ENCODE measurements at regions not wholly inside any gene's neighbourhood (a gene's known extent, or its start where the extent isn't known, plus 50 kb on each side); places are given as distances from the start of the nearest gene placed in this dataset.

- Mint-ChIP-seq H3K4me1 (ENCODE audit: unreplicated experiment) (peaks cover 3% of the 10 kb centered on the region), H3K4me3 (ENCODE audit: unreplicated experiment) (no peak overlapping the region), H3K27ac (ENCODE audit: unreplicated experiment) (no peak overlapping the region), H3K36me3 (ENCODE audit: low read depth, unreplicated experiment) (no peaks in the 10 kb centered on the region), H3K27me3 (ENCODE audit: unreplicated experiment) (peaks cover 2% of the 10 kb centered on the region), H3K9me3 (ENCODE audit: unreplicated experiment) (no peaks in the 10 kb centered on the region)
- no peak for TF ChIP-seq CTCF (IDR thresholded peaks at IDR 0.05; ENCODE audit: unreplicated experiment)
- no peak for DNase-seq (ENCODE audit: low spot score)
These were observed 142.8 kb downstream of the NSG2 start for GRCh38 chr5:174188295-174188694.

GRCh38 chr5:174189654-174190541 is 144.4 kb downstream of the NSG2 start:
- no peak for TF ChIP-seq CTCF (IDR thresholded peaks at IDR 0.05; ENCODE audit: unreplicated experiment)
- peaks cover 2% of the 10 kb centered on the region for H3K27me3 Mint-ChIP-seq (ENCODE audit: unreplicated experiment)
- peaks cover 3% of the 10 kb centered on the region for H3K4me1 Mint-ChIP-seq (ENCODE audit: unreplicated experiment)
- DNase-seq (ENCODE audit: low spot score): no peak
- H3K9me3 Mint-ChIP-seq (ENCODE audit: unreplicated experiment): no peaks in the 10 kb centered on the region
- H3K27ac Mint-ChIP-seq (ENCODE audit: unreplicated experiment): peak overlapping the region; percentile 50
- H3K36me3 Mint-ChIP-seq (ENCODE audit: low read depth, unreplicated experiment): no peaks in the 10 kb centered on the region
- no peak overlapping the region for H3K4me3 Mint-ChIP-seq (ENCODE audit: unreplicated experiment)

- DNase-seq (ENCODE audit: low spot score): no peak
- TF ChIP-seq CTCF (IDR thresholded peaks at IDR 0.05; ENCODE audit: unreplicated experiment): no peak
- no peak overlapping the region for H3K27ac Mint-ChIP-seq (ENCODE audit: unreplicated experiment)
- H3K4me3 Mint-ChIP-seq (ENCODE audit: unreplicated experiment): no peak overlapping the region
- no peaks in the 10 kb centered on the region for H3K36me3 Mint-ChIP-seq (ENCODE audit: low read depth, unreplicated experiment)
- peaks cover 12% of the 10 kb centered on the region for H3K4me1 Mint-ChIP-seq (ENCODE audit: unreplicated experiment)
- no peaks in the 10 kb centered on the region for H3K9me3 Mint-ChIP-seq (ENCODE audit: unreplicated experiment)
- peaks cover 2% of the 10 kb centered on the region for H3K27me3 Mint-ChIP-seq (ENCODE audit: unreplicated experiment)
These were observed 145.6 kb downstream of the NSG2 start for GRCh38 chr5:174191076-174191475.

- Mint-ChIP-seq H3K27ac (ENCODE audit: unreplicated experiment) (no peak overlapping the region), H3K9me3 (ENCODE audit: unreplicated experiment) (no peaks in the 10 kb centered on the region), H3K4me3 (ENCODE audit: unreplicated experiment) (no peak overlapping the region), H3K36me3 (ENCODE audit: low read depth, unreplicated experiment) (no peaks in the 10 kb centered on the region), H3K27me3 (ENCODE audit: unreplicated experiment) (peaks cover 2% of the 10 kb centered on the region), H3K4me1 (ENCODE audit: unreplicated experiment) (peaks cover 12% of the 10 kb centered on the region)
- no peak for TF ChIP-seq CTCF (IDR thresholded peaks at IDR 0.05; ENCODE audit: unreplicated experiment)
- DNase-seq (ENCODE audit: low spot score): no peak
These were observed 146.5 kb downstream of the NSG2 start for GRCh38 chr5:174191850-174192655.
